Lung (tissue), 11 donors: ENCODE measurements at regions not wholly inside any gene's neighbourhood (a gene's known extent, or its start where the extent isn't known, plus 50 kb on each side); places are given as distances from the start of the nearest gene placed in this dataset.
A peak's percentile ranks its signal among the peaks of the same experiment; 100 is the strongest.

Source experiments
- ATAC-seq: fragments of 200-7000 bp; cut with Tn5 transposase; one replicate; pipeline ENCODE4 v1.9.1; 2020; ENCODE audit warnings: moderate number of reproducible peaks; ENCODE audit not compliant: insufficient read depth, low FRiP score
- DNase-seq, 3 donors: peaks; one replicate each; pipeline ENCODE4 v3.0.0-alpha.2; 2013 to 2017
- H3K27ac ChIP-seq, 2 donors: one replicate each; pipeline ENCODE4 v1.5.1; 2013; ENCODE audit warnings: mild to moderate bottlenecking in 2 of 2, moderate library complexity in 2 of 2, control low read depth in 1 of 2, inconsistent platforms in 1 of 2, low read depth in 1 of 2, low read length in 1 of 2
- H3K27me3 ChIP-seq, 3 donors: one replicate each; pipeline ENCODE4 v1.5.1; 2013; ENCODE audit warnings: low read length in 2 of 3; ENCODE audit not compliant: control insufficient read depth in 3 of 3, insufficient read depth in 3 of 3
- H3K36me3 ChIP-seq, 4 donors: one replicate each; pipeline ENCODE4 v1.5.1; 2013; ENCODE audit warnings: low read length in 4 of 4, mild to moderate bottlenecking in 1 of 4, moderate library complexity in 1 of 4; ENCODE audit not compliant: control insufficient read depth in 4 of 4, insufficient read depth in 4 of 4
- H3K4me1 ChIP-seq, 5 donors: one replicate each; pipeline ENCODE4 v1.5.1; 2013; ENCODE audit warnings: low read length in 5 of 5, mild to moderate bottlenecking in 2 of 5, moderate library complexity in 1 of 5; ENCODE audit not compliant: control insufficient read depth in 5 of 5, insufficient read depth in 5 of 5
- H3K4me3 ChIP-seq: one replicate; pipeline ENCODE4 v1.5.1; 2013; ENCODE audit warnings: mild to moderate bottlenecking, control low read depth, moderate library complexity
- H3K9ac ChIP-seq, 2 donors: one replicate each; pipeline ENCODE4 v1.5.1; 2013; ENCODE audit warnings: low read length in 2 of 2, control low read depth in 1 of 2; ENCODE audit not compliant: insufficient read depth in 1 of 2
- H3K9me3 ChIP-seq, 4 donors: one replicate each; pipeline ENCODE4 v1.5.1; 2013; ENCODE audit warnings: low read length in 3 of 4, mild to moderate bottlenecking in 1 of 4, moderate library complexity in 1 of 4; ENCODE audit not compliant: control insufficient read depth in 4 of 4, insufficient read depth in 3 of 4
- WGBS, 2 donors: extraction: QIAGEN DNeasy Blood & Tissue Kit; methylation state at CpG; one replicate each; pipeline ENCODE4 v1.1.7; 2013; 5-methylcytosine and 5-hydroxymethylcytosine counted together
- TF ChIP-seq, protein P1 (sequence below): IDR thresholded peaks from 2 replicates; pipeline ENCODE4 v1.5.1; 2012; ENCODE audit warnings: mild to moderate bottlenecking; ENCODE audit errors: control extremely low read depth, extremely low read depth
- donor health status: control.
- donor health status: control.
- donor health status: Bipolar disorder and iron deficiency.
- donor health status: healthy.
- donor health status: DM: yes; HTN: yes; CAD: no.

- ATAC-seq (no peak), DNase-seq (no peak)
- Histone ChIP-seq H3K27ac (peak overlapping the region in 1 of 2 donors; percentile 60), H3K4me1 (no peaks in the 10 kb centered on the region), H3K4me3 (no peak overlapping the region), H3K27me3 (no peaks in the 10 kb centered on the region), H3K9me3 (no peaks in the 10 kb centered on the region), H3K36me3 (no peaks in the 10 kb centered on the region), H3K9ac (no peak overlapping the region)
- TF ChIP-seq, protein P1, sequence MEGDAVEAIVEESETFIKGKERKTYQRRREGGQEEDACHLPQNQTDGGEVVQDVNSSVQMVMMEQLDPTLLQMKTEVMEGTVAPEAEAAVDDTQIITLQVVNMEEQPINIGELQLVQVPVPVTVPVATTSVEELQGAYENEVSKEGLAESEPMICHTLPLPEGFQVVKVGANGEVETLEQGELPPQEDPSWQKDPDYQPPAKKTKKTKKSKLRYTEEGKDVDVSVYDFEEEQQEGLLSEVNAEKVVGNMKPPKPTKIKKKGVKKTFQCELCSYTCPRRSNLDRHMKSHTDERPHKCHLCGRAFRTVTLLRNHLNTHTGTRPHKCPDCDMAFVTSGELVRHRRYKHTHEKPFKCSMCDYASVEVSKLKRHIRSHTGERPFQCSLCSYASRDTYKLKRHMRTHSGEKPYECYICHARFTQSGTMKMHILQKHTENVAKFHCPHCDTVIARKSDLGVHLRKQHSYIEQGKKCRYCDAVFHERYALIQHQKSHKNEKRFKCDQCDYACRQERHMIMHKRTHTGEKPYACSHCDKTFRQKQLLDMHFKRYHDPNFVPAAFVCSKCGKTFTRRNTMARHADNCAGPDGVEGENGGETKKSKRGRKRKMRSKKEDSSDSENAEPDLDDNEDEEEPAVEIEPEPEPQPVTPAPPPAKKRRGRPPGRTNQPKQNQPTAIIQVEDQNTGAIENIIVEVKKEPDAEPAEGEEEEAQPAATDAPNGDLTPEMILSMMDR = no peak
- WGBS, 2 donors = 36 to 48% methylated on average over 1 of the region's 1 CpG
Observed at GRCh38 chr2:184004289-184004947, 593.9 kb upstream of the ZNF804A start.

GRCh38 chr2:184004948-184005672, 593.2 kb upstream of the ZNF804A start:
- H3K4me3 ChIP-seq = no peak overlapping the region
- peak overlapping the region in 1 of 2 donors; percentile 22 for H3K27ac ChIP-seq
- no peaks in the 10 kb centered on the region for H3K36me3 ChIP-seq
- 89 to 90% methylated on average over 2 of the region's 2 CpGs for WGBS, 2 donors
- TF ChIP-seq, protein P1 = no peak
- no peak overlapping the region for H3K9ac ChIP-seq
- DNase-seq (no peak), ATAC-seq (no peak)
- H3K4me1 ChIP-seq = no peaks in the 10 kb centered on the region
- no peaks in the 10 kb centered on the region for H3K9me3 ChIP-seq
- H3K27me3 ChIP-seq = no peaks in the 10 kb centered on the region

DNA sequence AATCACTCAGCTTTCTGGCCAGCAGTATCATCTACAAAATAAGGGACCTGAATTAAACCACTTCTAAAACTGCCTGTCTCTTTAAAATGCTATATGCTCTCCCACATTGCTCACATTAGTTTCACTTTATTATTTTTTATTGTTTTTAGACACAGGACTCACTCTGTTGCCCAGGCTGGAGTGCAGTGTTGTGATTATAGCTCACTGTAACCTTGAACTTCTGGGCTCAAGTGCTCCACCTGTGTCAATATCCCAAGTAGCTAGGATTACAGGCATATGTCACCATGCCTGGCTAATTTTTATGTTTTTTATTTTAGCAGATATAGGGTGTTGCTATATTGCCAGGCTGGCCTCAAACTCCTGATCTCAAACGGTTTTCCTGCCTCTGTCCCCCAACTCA, 591.3 kb upstream of the ZNF804A start:
- Histone ChIP-seq H3K27me3 (no peaks in the 10 kb centered on the region), H3K4me1 (no peaks in the 10 kb centered on the region), H3K9me3 (no peaks in the 10 kb centered on the region), H3K9ac (no peak overlapping the region), H3K36me3 (no peaks in the 10 kb centered on the region), H3K4me3 (no peak overlapping the region), H3K27ac (no peak overlapping the region)
- WGBS, 2 donors = 47 to 68% methylated on average over 1 of the region's 1 CpG
- DNase-seq (peak in 2 of 3 donors; percentile 11 to 26), ATAC-seq (no peak)
- TF ChIP-seq, protein P1 = no peak
